Right atrium auricular region (tissue), 2 donors: ENCODE measurements at regions not wholly inside any gene's neighbourhood (a gene's known extent, or its start where the extent isn't known, plus 50 kb on each side); places are given as distances from the start of the nearest gene placed in this dataset.

Source experiments
- DNase-seq: peaks from one replicate; pipeline ENCODE4 v3.0.0-alpha.2; 2019; ENCODE audit warnings: low spot score
- H3K27ac ChIP-seq, 2 donors: fragments of 200-600 bp; sonication (generic); 1 replicate in 1 of 2; 2 replicates in 1 of 2; pipeline ENCODE4 v1.5.1; 2016 to 2019
- H3K27me3 ChIP-seq, 2 donors: fragments of 200-600 bp; sonication (generic); one replicate each; pipeline versions ENCODE4 v1.5.1 to v1.6.0; 2017 to 2019
- H3K36me3 ChIP-seq: fragments of 200-600 bp; sonication (generic); one replicate; pipeline ENCODE4 v1.5.1; 2016
- H3K4me1 ChIP-seq, 2 donors: fragments of 200-600 bp; sonication (generic); one replicate each; pipeline versions ENCODE4 v1.5.1 to v1.6.0; 2017 to 2019
- H3K4me3 ChIP-seq, 2 donors: fragments of 200-600 bp; sonication (generic); 1 replicate in 1 of 2; 2 replicates in 1 of 2; pipeline ENCODE4 v1.5.1; 2017 to 2019; ENCODE audit warnings: mild to moderate bottlenecking in 1 of 2, moderate library complexity in 1 of 2
- H3K9me3 ChIP-seq, 2 donors: fragments of 200-600 bp; sonication (generic); one replicate each; pipeline ENCODE4 v1.5.1; 2019
- TF ChIP-seq, protein P1 (sequence below), 2 donors: fragments of 200-600 bp; sonication (generic); IDR thresholded peaks; one replicate each; pipeline ENCODE4 v1.5.1; 2019; ENCODE audit warnings: antibody characterized with exemption in 2 of 2

GRCh38 chr4:79623021-79623870 lies 215.2 kb upstream of the GK2 start:
- H3K36me3 ChIP-seq: no peaks in the 10 kb centered on the region
- H3K4me3 ChIP-seq: no peak overlapping the region
- TF ChIP-seq, protein P1, sequence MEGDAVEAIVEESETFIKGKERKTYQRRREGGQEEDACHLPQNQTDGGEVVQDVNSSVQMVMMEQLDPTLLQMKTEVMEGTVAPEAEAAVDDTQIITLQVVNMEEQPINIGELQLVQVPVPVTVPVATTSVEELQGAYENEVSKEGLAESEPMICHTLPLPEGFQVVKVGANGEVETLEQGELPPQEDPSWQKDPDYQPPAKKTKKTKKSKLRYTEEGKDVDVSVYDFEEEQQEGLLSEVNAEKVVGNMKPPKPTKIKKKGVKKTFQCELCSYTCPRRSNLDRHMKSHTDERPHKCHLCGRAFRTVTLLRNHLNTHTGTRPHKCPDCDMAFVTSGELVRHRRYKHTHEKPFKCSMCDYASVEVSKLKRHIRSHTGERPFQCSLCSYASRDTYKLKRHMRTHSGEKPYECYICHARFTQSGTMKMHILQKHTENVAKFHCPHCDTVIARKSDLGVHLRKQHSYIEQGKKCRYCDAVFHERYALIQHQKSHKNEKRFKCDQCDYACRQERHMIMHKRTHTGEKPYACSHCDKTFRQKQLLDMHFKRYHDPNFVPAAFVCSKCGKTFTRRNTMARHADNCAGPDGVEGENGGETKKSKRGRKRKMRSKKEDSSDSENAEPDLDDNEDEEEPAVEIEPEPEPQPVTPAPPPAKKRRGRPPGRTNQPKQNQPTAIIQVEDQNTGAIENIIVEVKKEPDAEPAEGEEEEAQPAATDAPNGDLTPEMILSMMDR (IDR thresholded peaks at IDR 0.05): no peak
- no peak for DNase-seq
- no peaks in the 10 kb centered on the region for H3K9me3 ChIP-seq
- H3K27ac ChIP-seq: no peak overlapping the region
- peaks cover 0 to 7% of the 10 kb centered on the region in 2 donors for H3K4me1 ChIP-seq
- H3K27me3 ChIP-seq: no peaks in the 10 kb centered on the region

- Histone ChIP-seq H3K4me3 (no peak overlapping the region), H3K36me3 (no peaks in the 10 kb centered on the region), H3K27ac (no peak overlapping the region), H3K9me3 (no peaks in the 10 kb centered on the region), H3K4me1 (peaks cover 0 to 7% of the 10 kb centered on the region in 2 donors), H3K27me3 (no peaks in the 10 kb centered on the region)
- no peak for DNase-seq
- TF ChIP-seq, protein P1 (IDR thresholded peaks at IDR 0.05): no peak
Measured at GRCh38 chr4:79621061-79621460, 213.0 kb upstream of the GK2 start.

DNA sequence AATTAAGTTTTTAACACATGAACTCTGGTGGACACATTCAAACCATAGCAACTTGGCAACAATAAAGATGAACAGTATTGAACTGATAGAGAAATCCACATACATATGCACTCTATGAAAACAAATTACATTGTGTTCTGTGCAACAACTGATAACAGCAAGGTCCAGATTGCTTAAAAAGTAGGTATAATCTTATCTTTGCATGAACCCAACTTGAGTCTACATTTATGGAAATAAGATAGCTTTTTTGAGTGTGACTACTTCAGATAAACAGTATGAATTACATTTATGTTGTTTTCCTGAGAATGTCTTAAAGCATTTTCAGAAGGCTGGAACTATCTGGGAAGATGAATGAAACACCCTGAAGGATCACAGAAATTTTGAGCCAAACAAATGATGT lies 212.6 kb upstream of the GK2 start:
- no peak for DNase-seq
- Histone ChIP-seq H3K4me3 (no peak overlapping the region), H3K27ac (no peak overlapping the region), H3K9me3 (no peaks in the 10 kb centered on the region), H3K4me1 (peaks cover 0 to 7% of the 10 kb centered on the region in 2 donors), H3K36me3 (no peaks in the 10 kb centered on the region), H3K27me3 (no peaks in the 10 kb centered on the region)
- TF ChIP-seq, protein P1 (IDR thresholded peaks at IDR 0.05): no peak

GRCh38 chr4:79613269-79613935 lies 205.4 kb upstream of the GK2 start:
- TF ChIP-seq, protein P1 (IDR thresholded peaks at IDR 0.05): no peak
- H3K36me3 ChIP-seq: no peaks in the 10 kb centered on the region
- H3K27ac ChIP-seq: no peak overlapping the region
- H3K4me3 ChIP-seq: no peak overlapping the region
- no peaks in the 10 kb centered on the region for H3K9me3 ChIP-seq
- H3K4me1 ChIP-seq: no peaks in the 10 kb centered on the region
- no peak for DNase-seq
- no peaks in the 10 kb centered on the region for H3K27me3 ChIP-seq

GRCh38 chr4:79611026-79611425 lies 203.0 kb upstream of the GK2 start:
- H3K4me1 ChIP-seq: no peaks in the 10 kb centered on the region
- DNase-seq: no peak
- no peak overlapping the region for H3K4me3 ChIP-seq
- no peaks in the 10 kb centered on the region for H3K36me3 ChIP-seq
- H3K9me3 ChIP-seq: no peaks in the 10 kb centered on the region
- TF ChIP-seq, protein P1 (IDR thresholded peaks at IDR 0.05): no peak
- no peaks in the 10 kb centered on the region for H3K27me3 ChIP-seq
- no peak overlapping the region for H3K27ac ChIP-seq
